BLaER1 (cell line): ENCODE measurements at regions not wholly inside any gene's neighbourhood (a gene's known extent, or its start where the extent isn't known, plus 50 kb on each side); places are given as distances from the start of the nearest gene placed in this dataset.

Experiments used
- H3K27ac ChIP-seq: shearing (Covaris generic); formaldehyde crosslinking; 2 replicates; pipeline ENCODE4 v1.8.1; 2022
- H3K27me3 ChIP-seq: shearing (Covaris generic); formaldehyde crosslinking; 2 replicates; pipeline ENCODE4 v1.8.1; 2022
- H3K36me3 ChIP-seq: shearing (Covaris generic); formaldehyde crosslinking; 2 replicates; pipeline ENCODE4 v1.8.1; 2022
- H3K4me1 ChIP-seq: shearing (Covaris generic); formaldehyde crosslinking; 2 replicates; pipeline ENCODE4 v1.8.1; 2022
- H3K4me2 ChIP-seq: shearing (Covaris generic); formaldehyde crosslinking; 2 replicates; pipeline ENCODE4 v1.8.1; 2022
- H3K4me3 ChIP-seq: shearing (Covaris generic); formaldehyde crosslinking; 2 replicates; pipeline ENCODE4 v1.8.1; 2022
- H3K9ac ChIP-seq: shearing (Covaris generic); formaldehyde crosslinking; 2 replicates; pipeline ENCODE4 v1.8.1; 2022
- H3K9me3 ChIP-seq: shearing (Covaris generic); formaldehyde crosslinking; 2 replicates; pipeline ENCODE4 v1.8.1; 2022
- H4K20me1 ChIP-seq: shearing (Covaris generic); formaldehyde crosslinking; 2 replicates; pipeline ENCODE4 v1.8.1; 2022
- Cebpa-rat ChIP-seq: shearing (Covaris generic); IDR thresholded peaks from 2 replicates; pipeline ENCODE4 v1.8.1; 2022

- Histone ChIP-seq H3K27ac (no peak overlapping the region), H3K4me3 (no peak overlapping the region), H3K4me1 (peaks cover 7% of the 10 kb centered on the region), H3K36me3 (no peaks in the 10 kb centered on the region), H3K27me3 (no peaks in the 10 kb centered on the region), H3K9ac (no peak overlapping the region), H4K20me1 (no peaks in the 10 kb centered on the region), H3K9me3 (no peaks in the 10 kb centered on the region), H3K4me2 (no peak overlapping the region)
- no peak for TF ChIP-seq Cebpa-rat
These were observed 119.7 kb downstream of the CD47 start for GRCh38 chr3:107970993-107971580.

GRCh38 chr3:107969994-107970819 is 120.6 kb downstream of the CD47 start:
- H3K4me1 ChIP-seq = no peaks in the 10 kb centered on the region
- no peak for TF ChIP-seq Cebpa-rat
- no peaks in the 10 kb centered on the region for H4K20me1 ChIP-seq
- no peak overlapping the region for H3K4me2 ChIP-seq
- no peaks in the 10 kb centered on the region for H3K27me3 ChIP-seq
- H3K9ac ChIP-seq = no peak overlapping the region
- H3K9me3 ChIP-seq = no peaks in the 10 kb centered on the region
- H3K4me3 ChIP-seq = no peak overlapping the region
- H3K36me3 ChIP-seq = no peaks in the 10 kb centered on the region
- no peak overlapping the region for H3K27ac ChIP-seq

GRCh38 chr3:107969525-107969924 is 121.3 kb downstream of the CD47 start:
- H3K4me1 ChIP-seq = no peaks in the 10 kb centered on the region
- no peaks in the 10 kb centered on the region for H4K20me1 ChIP-seq
- no peak overlapping the region for H3K27ac ChIP-seq
- no peaks in the 10 kb centered on the region for H3K27me3 ChIP-seq
- no peaks in the 10 kb centered on the region for H3K9me3 ChIP-seq
- H3K9ac ChIP-seq = no peak overlapping the region
- no peak for TF ChIP-seq Cebpa-rat
- H3K4me3 ChIP-seq = no peak overlapping the region
- no peak overlapping the region for H3K4me2 ChIP-seq
- H3K36me3 ChIP-seq = no peaks in the 10 kb centered on the region

GRCh38 chr3:107966276-107966675 is 124.6 kb downstream of the CD47 start:
- Histone ChIP-seq H3K4me2 (no peak overlapping the region), H3K27me3 (no peaks in the 10 kb centered on the region), H3K4me3 (no peak overlapping the region), H4K20me1 (no peaks in the 10 kb centered on the region), H3K27ac (no peak overlapping the region), H3K36me3 (no peaks in the 10 kb centered on the region), H3K9me3 (no peaks in the 10 kb centered on the region), H3K4me1 (no peaks in the 10 kb centered on the region), H3K9ac (no peak overlapping the region)
- no peak for TF ChIP-seq Cebpa-rat

- Histone ChIP-seq H3K4me1 (no peaks in the 10 kb centered on the region), H3K4me3 (no peak overlapping the region), H3K9me3 (no peaks in the 10 kb centered on the region), H4K20me1 (no peaks in the 10 kb centered on the region), H3K27ac (no peak overlapping the region), H3K4me2 (no peak overlapping the region), H3K27me3 (no peaks in the 10 kb centered on the region), H3K9ac (no peak overlapping the region), H3K36me3 (no peaks in the 10 kb centered on the region)
- no peak for TF ChIP-seq Cebpa-rat
These were observed 125.6 kb downstream of the CD47 start for GRCh38 chr3:107965136-107965655.

- no peak overlapping the region for H3K4me2 ChIP-seq
- no peak for TF ChIP-seq Cebpa-rat
- no peak overlapping the region for H3K4me3 ChIP-seq
These were observed 127.2 kb downstream of the CD47 start for GRCh38 chr3:107963581-107963980.

GRCh38 chr3:107962946-107963345 is 127.9 kb downstream of the CD47 start:
- H4K20me1 ChIP-seq = no peaks in the 10 kb centered on the region
- H3K4me1 ChIP-seq = no peaks in the 10 kb centered on the region
- no peak for TF ChIP-seq Cebpa-rat
- H3K36me3 ChIP-seq = no peaks in the 10 kb centered on the region
- H3K4me3 ChIP-seq = no peak overlapping the region
- no peak overlapping the region for H3K27ac ChIP-seq
- no peaks in the 10 kb centered on the region for H3K27me3 ChIP-seq
- H3K9me3 ChIP-seq = no peaks in the 10 kb centered on the region
- no peak overlapping the region for H3K4me2 ChIP-seq
- H3K9ac ChIP-seq = no peak overlapping the region

More at GRCh38 chr3:107963581-107963980, 127.2 kb downstream of the CD47 start:
- no peaks in the 10 kb centered on the region for H4K20me1 ChIP-seq
- no peaks in the 10 kb centered on the region for H3K27me3 ChIP-seq
- H3K4me1 ChIP-seq = no peaks in the 10 kb centered on the region
- H3K36me3 ChIP-seq = no peaks in the 10 kb centered on the region
- no peak overlapping the region for H3K9ac ChIP-seq
- no peak overlapping the region for H3K27ac ChIP-seq
- no peaks in the 10 kb centered on the region for H3K9me3 ChIP-seq

GRCh38 chr3:107962037-107962436 is 128.8 kb downstream of the CD47 start:
- no peak overlapping the region for H3K9ac ChIP-seq
- H3K27me3 ChIP-seq = no peaks in the 10 kb centered on the region
- no peaks in the 10 kb centered on the region for H3K36me3 ChIP-seq
- no peak overlapping the region for H3K27ac ChIP-seq
- H3K4me2 ChIP-seq = no peak overlapping the region
- no peaks in the 10 kb centered on the region for H3K9me3 ChIP-seq
- no peaks in the 10 kb centered on the region for H4K20me1 ChIP-seq
- no peaks in the 10 kb centered on the region for H3K4me1 ChIP-seq
- no peak overlapping the region for H3K4me3 ChIP-seq
- no peak for TF ChIP-seq Cebpa-rat

- Histone ChIP-seq H3K4me2 (no peak overlapping the region), H3K4me3 (no peak overlapping the region), H3K27me3 (no peaks in the 10 kb centered on the region), H3K9me3 (no peaks in the 10 kb centered on the region), H3K27ac (no peak overlapping the region), H3K4me1 (peaks cover 8% of the 10 kb centered on the region), H3K36me3 (no peaks in the 10 kb centered on the region), H3K9ac (no peak overlapping the region), H4K20me1 (no peaks in the 10 kb centered on the region)
- no peak for TF ChIP-seq Cebpa-rat
These were observed 131.2 kb downstream of the CD47 start for GRCh38 chr3:107959550-107960154.

GRCh38 chr3:107958146-107958545 is 132.7 kb downstream of the CD47 start:
- no peaks in the 10 kb centered on the region for H3K27me3 ChIP-seq
- no peak overlapping the region for H3K4me2 ChIP-seq
- H3K4me3 ChIP-seq = no peak overlapping the region
- no peak overlapping the region for H3K9ac ChIP-seq
- H3K36me3 ChIP-seq = no peaks in the 10 kb centered on the region
- H3K9me3 ChIP-seq = no peaks in the 10 kb centered on the region
- H3K4me1 ChIP-seq = peaks cover 23% of the 10 kb centered on the region
- no peaks in the 10 kb centered on the region for H4K20me1 ChIP-seq
- TF ChIP-seq Cebpa-rat = no peak
- H3K27ac ChIP-seq = no peak overlapping the region
